ENCODE measurements at regions not wholly inside any gene's neighbourhood (a gene's known extent, or its start where the extent isn't known, plus 50 kb on each side); places are given as distances from the start of the nearest gene placed in this dataset.

DNA sequence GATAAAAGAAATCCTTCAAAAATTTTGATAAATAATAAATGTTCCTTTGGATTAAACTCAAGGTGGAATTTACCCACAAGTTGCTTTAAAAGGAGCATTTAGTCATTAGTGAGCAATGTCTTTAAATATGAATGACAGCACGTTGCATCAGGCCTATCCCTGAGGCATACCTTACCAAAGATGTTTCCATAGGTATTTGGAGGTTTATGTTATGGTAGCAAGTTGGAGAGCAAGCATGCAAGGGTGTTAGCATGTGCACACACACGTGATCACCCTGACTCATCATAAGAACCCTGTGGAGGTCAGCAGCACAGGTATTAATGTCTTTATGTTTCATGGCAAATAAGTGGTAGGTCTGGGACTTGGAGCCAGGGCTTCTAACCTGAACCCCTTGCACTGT lies 159.9 kb downstream of the ACTR3 start:
- no peak for TF ChIP-seq POLR2AphosphoS5 (IDR thresholded peaks at IDR 0.05; ENCODE audit: low read depth, low read length)
- no peak for TF ChIP-seq TAF1 (IDR thresholded peaks at IDR 0.05; ENCODE audit: borderline replicate concordance, insufficient read depth, low read length)
- TF ChIP-seq, protein P1, sequence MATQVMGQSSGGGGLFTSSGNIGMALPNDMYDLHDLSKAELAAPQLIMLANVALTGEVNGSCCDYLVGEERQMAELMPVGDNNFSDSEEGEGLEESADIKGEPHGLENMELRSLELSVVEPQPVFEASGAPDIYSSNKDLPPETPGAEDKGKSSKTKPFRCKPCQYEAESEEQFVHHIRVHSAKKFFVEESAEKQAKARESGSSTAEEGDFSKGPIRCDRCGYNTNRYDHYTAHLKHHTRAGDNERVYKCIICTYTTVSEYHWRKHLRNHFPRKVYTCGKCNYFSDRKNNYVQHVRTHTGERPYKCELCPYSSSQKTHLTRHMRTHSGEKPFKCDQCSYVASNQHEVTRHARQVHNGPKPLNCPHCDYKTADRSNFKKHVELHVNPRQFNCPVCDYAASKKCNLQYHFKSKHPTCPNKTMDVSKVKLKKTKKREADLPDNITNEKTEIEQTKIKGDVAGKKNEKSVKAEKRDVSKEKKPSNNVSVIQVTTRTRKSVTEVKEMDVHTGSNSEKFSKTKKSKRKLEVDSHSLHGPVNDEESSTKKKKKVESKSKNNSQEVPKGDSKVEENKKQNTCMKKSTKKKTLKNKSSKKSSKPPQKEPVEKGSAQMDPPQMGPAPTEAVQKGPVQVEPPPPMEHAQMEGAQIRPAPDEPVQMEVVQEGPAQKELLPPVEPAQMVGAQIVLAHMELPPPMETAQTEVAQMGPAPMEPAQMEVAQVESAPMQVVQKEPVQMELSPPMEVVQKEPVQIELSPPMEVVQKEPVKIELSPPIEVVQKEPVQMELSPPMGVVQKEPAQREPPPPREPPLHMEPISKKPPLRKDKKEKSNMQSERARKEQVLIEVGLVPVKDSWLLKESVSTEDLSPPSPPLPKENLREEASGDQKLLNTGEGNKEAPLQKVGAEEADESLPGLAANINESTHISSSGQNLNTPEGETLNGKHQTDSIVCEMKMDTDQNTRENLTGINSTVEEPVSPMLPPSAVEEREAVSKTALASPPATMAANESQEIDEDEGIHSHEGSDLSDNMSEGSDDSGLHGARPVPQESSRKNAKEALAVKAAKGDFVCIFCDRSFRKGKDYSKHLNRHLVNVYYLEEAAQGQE (IDR thresholded peaks at IDR 0.05; ENCODE audit: insufficient read depth in 1 of 2, low read depth in 2 of 2, low read length in 2 of 2) = no peak
- TF ChIP-seq SIN3A (IDR thresholded peaks at IDR 0.05; ENCODE audit: borderline replicate concordance, insufficient read depth, low read length) = no peak
- TF ChIP-seq FOXP2 (optimal IDR thresholded peaks at IDR 0.05; ENCODE audit: borderline replicate concordance, extremely low read depth, extremely low read length, insufficient read depth) = no peak
